ENCODE measurements at regions not wholly inside any gene's neighbourhood (a gene's known extent, or its start where the extent isn't known, plus 50 kb on each side); places are given as distances from the start of the nearest gene placed in this dataset.

GRCh38 chr13:100746953-100747683 lies 72.5 kb upstream of the TMTC4 start:
- H3K27ac Mint-ChIP-seq = no peak overlapping the region
- DNase-seq = no peak
- no peaks in the 10 kb centered on the region for H3K4me1 Mint-ChIP-seq (ENCODE audit: low read depth)
- TF ChIP-seq, protein P1, sequence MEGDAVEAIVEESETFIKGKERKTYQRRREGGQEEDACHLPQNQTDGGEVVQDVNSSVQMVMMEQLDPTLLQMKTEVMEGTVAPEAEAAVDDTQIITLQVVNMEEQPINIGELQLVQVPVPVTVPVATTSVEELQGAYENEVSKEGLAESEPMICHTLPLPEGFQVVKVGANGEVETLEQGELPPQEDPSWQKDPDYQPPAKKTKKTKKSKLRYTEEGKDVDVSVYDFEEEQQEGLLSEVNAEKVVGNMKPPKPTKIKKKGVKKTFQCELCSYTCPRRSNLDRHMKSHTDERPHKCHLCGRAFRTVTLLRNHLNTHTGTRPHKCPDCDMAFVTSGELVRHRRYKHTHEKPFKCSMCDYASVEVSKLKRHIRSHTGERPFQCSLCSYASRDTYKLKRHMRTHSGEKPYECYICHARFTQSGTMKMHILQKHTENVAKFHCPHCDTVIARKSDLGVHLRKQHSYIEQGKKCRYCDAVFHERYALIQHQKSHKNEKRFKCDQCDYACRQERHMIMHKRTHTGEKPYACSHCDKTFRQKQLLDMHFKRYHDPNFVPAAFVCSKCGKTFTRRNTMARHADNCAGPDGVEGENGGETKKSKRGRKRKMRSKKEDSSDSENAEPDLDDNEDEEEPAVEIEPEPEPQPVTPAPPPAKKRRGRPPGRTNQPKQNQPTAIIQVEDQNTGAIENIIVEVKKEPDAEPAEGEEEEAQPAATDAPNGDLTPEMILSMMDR (IDR thresholded peaks at IDR 0.05) = no peak
- H3K36me3 Mint-ChIP-seq (ENCODE audit: low read depth) = no peaks in the 10 kb centered on the region
- H3K4me3 Mint-ChIP-seq = no peak overlapping the region
- peaks cover 3% of the 10 kb centered on the region; the same call in 1 of the 2 replicates for H3K9me3 Mint-ChIP-seq
- peaks cover 3% of the 10 kb centered on the region; the same call in 1 of the 2 replicates for H3K27me3 Mint-ChIP-seq (ENCODE audit: insufficient read depth)

DNA sequence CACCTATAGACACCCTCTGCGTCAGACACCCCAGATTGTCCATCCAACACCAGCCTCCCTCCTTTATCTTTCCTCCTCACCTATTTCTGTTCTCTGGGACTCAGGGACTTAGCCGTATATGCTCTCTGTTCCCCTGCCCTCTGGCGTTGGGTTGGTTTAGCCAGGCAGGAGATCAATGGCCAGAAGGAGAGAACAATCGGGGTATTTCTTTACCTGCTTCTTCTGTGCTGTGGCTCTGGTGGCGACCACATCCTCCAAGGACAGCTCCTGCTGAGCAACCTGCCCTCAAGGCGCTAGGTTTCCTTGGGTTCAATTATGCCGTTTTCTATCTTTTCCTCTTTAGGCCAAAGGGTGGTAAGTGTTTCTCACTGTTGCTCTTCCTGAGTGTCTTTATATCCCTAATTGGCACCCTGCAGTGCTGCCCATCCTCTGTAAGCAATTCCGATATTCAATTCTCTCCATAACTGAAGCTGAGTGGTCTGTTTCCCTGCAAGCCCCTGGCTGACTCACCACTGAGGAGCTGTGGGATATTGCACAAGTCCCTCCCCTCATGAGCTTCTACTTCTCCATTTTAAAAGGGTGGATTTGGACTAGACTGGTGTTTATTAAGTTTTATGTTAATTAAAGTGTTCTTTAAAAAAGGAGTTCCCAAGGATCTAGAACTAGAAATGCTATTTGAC lies 63.7 kb upstream of the TMTC4 start:
- H3K4me3 Mint-ChIP-seq = no peak overlapping the region
- no peak overlapping the region for H3K27ac Mint-ChIP-seq
- DNase-seq = no peak
- H3K4me1 Mint-ChIP-seq (ENCODE audit: low read depth) = no peaks in the 10 kb centered on the region
- peaks cover 1% of the 10 kb centered on the region; the same call in 1 of the 2 replicates for H3K27me3 Mint-ChIP-seq (ENCODE audit: insufficient read depth)
- no peaks in the 10 kb centered on the region for H3K36me3 Mint-ChIP-seq (ENCODE audit: low read depth)
- TF ChIP-seq, protein P1 (IDR thresholded peaks at IDR 0.05) = no peak
- peaks cover 3% of the 10 kb centered on the region; the same call in 1 of the 2 replicates for H3K9me3 Mint-ChIP-seq

GRCh38 chr13:100735494-100735893 lies 60.9 kb upstream of the TMTC4 start:
- Mint-ChIP-seq H3K27me3 (ENCODE audit: insufficient read depth) (peaks cover 1% of the 10 kb centered on the region; the same call in 1 of the 2 replicates), H3K36me3 (ENCODE audit: low read depth) (no peaks in the 10 kb centered on the region), H3K4me1 (ENCODE audit: low read depth) (no peaks in the 10 kb centered on the region), H3K4me3 (no peak overlapping the region), H3K9me3 (peaks cover 3% of the 10 kb centered on the region; the same call in 1 of the 2 replicates), H3K27ac (no peak overlapping the region)
- TF ChIP-seq, protein P1 (IDR thresholded peaks at IDR 0.05) = no peak
- no peak for DNase-seq

GRCh38 chr13:100734194-100734720 lies 59.7 kb upstream of the TMTC4 start:
- Mint-ChIP-seq H3K36me3 (ENCODE audit: low read depth) (no peaks in the 10 kb centered on the region), H3K27me3 (ENCODE audit: insufficient read depth) (peaks cover 1% of the 10 kb centered on the region; the same call in 1 of the 2 replicates), H3K9me3 (peaks cover 3% of the 10 kb centered on the region; the same call in 1 of the 2 replicates), H3K27ac (no peak overlapping the region), H3K4me3 (no peak overlapping the region), H3K4me1 (ENCODE audit: low read depth) (no peaks in the 10 kb centered on the region)
- TF ChIP-seq, protein P1 (IDR thresholded peaks at IDR 0.05) = no peak
- DNase-seq = no peak

GRCh38 chr13:100733261-100733660 lies 58.7 kb upstream of the TMTC4 start:
- no peaks in the 10 kb centered on the region for H3K4me1 Mint-ChIP-seq (ENCODE audit: low read depth)
- TF ChIP-seq, protein P1 (IDR thresholded peaks at IDR 0.05) = no peak

More at GRCh38 chr13:100733261-100733660, 58.7 kb upstream of the TMTC4 start:
- H3K36me3 Mint-ChIP-seq (ENCODE audit: low read depth) = no peaks in the 10 kb centered on the region
- H3K4me3 Mint-ChIP-seq = no peak overlapping the region
- no peak overlapping the region for H3K27ac Mint-ChIP-seq
- no peaks in the 10 kb centered on the region for H3K9me3 Mint-ChIP-seq
- DNase-seq = no peak
- H3K27me3 Mint-ChIP-seq (ENCODE audit: insufficient read depth) = peaks cover 1% of the 10 kb centered on the region; the same call in 1 of the 2 replicates
